AG04449 (cell line): ENCODE measurements at regions not wholly inside any gene's neighbourhood (a gene's known extent, or its start where the extent isn't known, plus 50 kb on each side); places are given as distances from the start of the nearest gene placed in this dataset.

Source experiments
- CTCF ChIA-PET: fragments of 350-600 bp; formaldehyde crosslinking; extraction: SDS; loops from one replicate; lab custom pipeline; 2021; ENCODE audit warnings: antibody characterized with exemption; lab: Yijun Ruan, JAX
- POLR2A ChIA-PET: fragments of 400-600, 350-600 bp; formaldehyde crosslinking; extraction: SDS; loops from one replicate; lab custom pipeline; 2020; ENCODE audit warnings: antibody characterized with exemption, inconsistent platforms; lab: Yijun Ruan, JAX
- DNase-seq: peaks from one replicate; pipeline ENCODE4 v3.0.0-alpha.2; 2010; ENCODE audit warnings: low read depth, low spot score
- H3K4me3 ChIP-seq: 2 replicates; pipeline ENCODE4 v1.5.1; 2011; ENCODE audit warnings: low read depth, mild to moderate bottlenecking, control low read depth, low read length
- CTCF ChIP-seq: IDR thresholded peaks from one replicate; pipeline ENCODE4 v1.5.1; 2011; ENCODE audit warnings: mild to moderate bottlenecking, moderate library complexity, low read length, control low read depth, inconsistent platforms; ENCODE audit not compliant: insufficient read depth; ENCODE audit errors: missing control alignments

GRCh38 chr2:150215041-150215440, 272.4 kb downstream of the RND3 start:
- ChIA-PET CTCF (no interaction called here), POLR2A (no interaction called here)
- TF ChIP-seq CTCF, result no peak
- DNase-seq, result no peak
- no peak overlapping the region for H3K4me3 ChIP-seq

- POLR2A ChIA-PET, result no interaction called here
- no peak for DNase-seq
- CTCF ChIA-PET, result no interaction called here
Measured at GRCh38 chr2:150214626-150215025, 272.8 kb downstream of the RND3 start.

GRCh38 chr2:150212722-150213171, 274.7 kb downstream of the RND3 start:
- H3K4me3 ChIP-seq, result no peak overlapping the region
- no peak for TF ChIP-seq CTCF
- ChIA-PET POLR2A (no interaction called here), CTCF (interaction anchor here (2.4 kb wide), 1 partner anchor 11 kb away, joined by 8 read pairs; no protein-coding TSS in a partner anchor)
- DNase-seq, result peak; percentile 55

More at GRCh38 chr2:150214626-150215025, 272.8 kb downstream of the RND3 start:
- no peak overlapping the region for H3K4me3 ChIP-seq
- TF ChIP-seq CTCF, result no peak

- DNase-seq, result peak; percentile 60
- CTCF ChIA-PET, result interaction anchor here (2.4 kb wide), 1 partner anchor 12 kb away, joined by 8 read pairs; no protein-coding TSS in a partner anchor
- no peak overlapping the region for H3K4me3 ChIP-seq
- no peak for TF ChIP-seq CTCF
- POLR2A ChIA-PET, result no interaction called here
Measured at GRCh38 chr2:150211164-150211631, 276.3 kb downstream of the RND3 start.

GRCh38 chr2:150209746-150210145, 277.7 kb downstream of the RND3 start:
- TF ChIP-seq CTCF, result no peak
- ChIA-PET CTCF (no interaction called here), POLR2A (no interaction called here)
- no peak for DNase-seq
- no peak overlapping the region for H3K4me3 ChIP-seq

GRCh38 chr2:150208689-150209088, 278.8 kb downstream of the RND3 start:
- DNase-seq, result no peak
- TF ChIP-seq CTCF, result no peak
- no peak overlapping the region for H3K4me3 ChIP-seq
- POLR2A ChIA-PET, result no interaction called here
- CTCF ChIA-PET, result interaction anchor here (0.7 to 1.0 kb wide), 2 partner anchors 15 to 762 kb away, joined by 3 read pairs; no protein-coding TSS in a partner anchor
